H9 (cell line): ENCODE measurements at regions not wholly inside any gene's neighbourhood (a gene's known extent, or its start where the extent isn't known, plus 50 kb on each side); places are given as distances from the start of the nearest gene placed in this dataset.

Experiments
- DNase-seq: peaks from one replicate; pipeline ENCODE4 v3.0.0-alpha.2; 2017
- H2AFZ ChIP-seq: one replicate; pipeline ENCODE4 v1.6.1; 2013; ENCODE audit warnings: mild to moderate bottlenecking, low read length, control low read depth, moderate library complexity
- H2AK5ac ChIP-seq: 2 replicates; pipeline ENCODE4 v1.6.1; 2013; ENCODE audit warnings: low read length, control low read depth, mixed read lengths; ENCODE audit not compliant: insufficient read length
- H2BK120ac ChIP-seq: one replicate; pipeline ENCODE4 v1.6.1; 2013; ENCODE audit warnings: low read depth, mild to moderate bottlenecking, low read length, control low read depth, inconsistent platforms; ENCODE audit not compliant: poor library complexity, severe bottlenecking
- H2BK12ac ChIP-seq: 2 replicates; pipeline ENCODE4 v1.6.1; 2013; ENCODE audit warnings: low read length, control low read depth, mixed read lengths, low read depth; ENCODE audit not compliant: insufficient read length
- H2BK15ac ChIP-seq: 2 replicates; pipeline ENCODE4 v1.6.1; 2013; ENCODE audit warnings: low read depth, low read length, control low read depth
- H2BK20ac ChIP-seq: one replicate; pipeline ENCODE4 v1.6.1; 2013; ENCODE audit warnings: low read depth, mild to moderate bottlenecking, low read length, control low read depth, inconsistent platforms; ENCODE audit not compliant: poor library complexity, severe bottlenecking
- H2BK5ac ChIP-seq: 2 replicates; pipeline ENCODE4 v1.6.1; 2013; ENCODE audit warnings: low read length, control low read depth, mixed read lengths; ENCODE audit not compliant: insufficient read length
- H3K14ac ChIP-seq: 2 replicates; pipeline ENCODE4 v1.6.1; 2013; ENCODE audit warnings: low read length, control low read depth; ENCODE audit not compliant: insufficient read depth
- H3K18ac ChIP-seq: 2 replicates; pipeline ENCODE4 v1.6.1; 2013; ENCODE audit warnings: low read depth, mild to moderate bottlenecking, mixed read lengths, low read length, control low read depth; ENCODE audit not compliant: insufficient read length
- H3K23ac ChIP-seq: 2 replicates; pipeline ENCODE4 v1.6.1; 2013; ENCODE audit warnings: low read length, control low read depth, mixed read lengths, low read depth; ENCODE audit not compliant: insufficient read length
- H3K23me2 ChIP-seq: 2 replicates; pipeline ENCODE4 v1.6.1; 2013; ENCODE audit warnings: low read depth, mild to moderate bottlenecking, mixed read lengths, low read length, control low read depth; ENCODE audit not compliant: insufficient read length, poor library complexity, severe bottlenecking
- H3K27ac ChIP-seq: 2 replicates; pipeline ENCODE4 v1.5.1; 2013; ENCODE audit warnings: low read length, control low read depth, mixed read lengths, low read depth; ENCODE audit not compliant: insufficient read length
- H3K27me3 ChIP-seq: 2 replicates; pipeline ENCODE4 v1.6.1; 2013; ENCODE audit warnings: low read length, control low read depth, inconsistent platforms; ENCODE audit not compliant: insufficient read depth
- H3K4ac ChIP-seq: 2 replicates; pipeline ENCODE4 v1.6.1; 2013; ENCODE audit warnings: low read depth, mild to moderate bottlenecking, control low read depth, inconsistent platforms, low read length, moderate library complexity
- H3K4me1 ChIP-seq: 2 replicates; pipeline ENCODE4 v1.6.1; 2013; ENCODE audit warnings: low read length, control low read depth, inconsistent platforms; ENCODE audit not compliant: insufficient read depth
- H3K4me2 ChIP-seq: 2 replicates; pipeline ENCODE4 v1.6.1; 2013; ENCODE audit warnings: low read length, control low read depth, mixed read lengths; ENCODE audit not compliant: insufficient read length, insufficient read depth
- H3K56ac ChIP-seq: 2 replicates; pipeline ENCODE4 v1.6.1; 2013; ENCODE audit warnings: low read depth, mild to moderate bottlenecking, mixed read lengths, low read length, control low read depth; ENCODE audit not compliant: insufficient read length
- H3K79me1 ChIP-seq: 2 replicates; pipeline ENCODE4 v1.6.1; 2013; ENCODE audit warnings: low read depth, mild to moderate bottlenecking, moderate library complexity, low read length, control low read depth, inconsistent platforms; ENCODE audit not compliant: insufficient read depth, poor library complexity, severe bottlenecking
- H3K79me2 ChIP-seq: 2 replicates; pipeline ENCODE4 v1.6.1; 2013; ENCODE audit warnings: low read length, control low read depth, inconsistent platforms; ENCODE audit not compliant: insufficient read depth
- H3K9ac ChIP-seq: 2 replicates; pipeline ENCODE4 v1.6.1; 2013; ENCODE audit warnings: low read length, control low read depth, mixed read lengths; ENCODE audit not compliant: insufficient read length; ENCODE audit errors: extremely low read depth
- H3K9me3 ChIP-seq: one replicate; pipeline ENCODE4 v1.6.1; 2013; ENCODE audit warnings: low read depth, low read length, inconsistent platforms; ENCODE audit not compliant: control insufficient read depth
- H3T11ph ChIP-seq: one replicate; pipeline ENCODE4 v1.6.1; 2013; ENCODE audit warnings: mild to moderate bottlenecking, low read length, control low read depth, inconsistent platforms
- H4K20me1 ChIP-seq: one replicate; pipeline ENCODE4 v1.6.1; 2013; ENCODE audit not compliant: control insufficient read depth, insufficient read length, insufficient read depth
- H4K5ac ChIP-seq: 2 replicates; pipeline ENCODE4 v1.6.1; 2013; ENCODE audit warnings: low read depth, mild to moderate bottlenecking, mixed read lengths, low read length, control low read depth; ENCODE audit not compliant: insufficient read length
- H4K8ac ChIP-seq: replicated peaks from 2 replicates; pipeline ENCODE4 v1.6.1; 2013; ENCODE audit warnings: low read length, control low read depth, mixed read lengths, low read depth; ENCODE audit not compliant: insufficient read length
- H4K91ac ChIP-seq: 2 replicates; pipeline ENCODE4 v1.6.1; 2013; ENCODE audit warnings: low read depth, mild to moderate bottlenecking, moderate library complexity, mixed read lengths, low read length, control low read depth; ENCODE audit not compliant: insufficient read length
- H3K27ac Mint-ChIP-seq, 3 experiments: 2 replicates in 2 of 3; 3 replicates in 1 of 3; pipeline ENCODE4 v1.8.0; 2020 to 2021; ENCODE audit warnings: mixed read lengths in 3 of 3, mild to moderate bottlenecking in 1 of 3, moderate library complexity in 1 of 3
- H3K27me3 Mint-ChIP-seq: 2 replicates; pipeline ENCODE4 v1.8.0; 2021; ENCODE audit warnings: low read depth, mild to moderate bottlenecking, moderate library complexity, mixed read lengths
- H3K36me3 Mint-ChIP-seq, 3 experiments: 2 replicates in 2 of 3; 3 replicates in 1 of 3; pipeline ENCODE4 v1.8.0; 2020 to 2021; ENCODE audit warnings: low read depth in 3 of 3, mixed read lengths in 3 of 3; ENCODE audit not compliant: insufficient read depth in 1 of 3
- H3K4me1 Mint-ChIP-seq, 2 experiments: 2 replicates each; pipeline ENCODE4 v1.8.0; 2020; ENCODE audit warnings: mixed read lengths in 2 of 2
- H3K4me3 Mint-ChIP-seq, 2 experiments: 2 replicates in 1 of 2; 3 replicates in 1 of 2; pipeline ENCODE4 v1.8.0; 2020 to 2021; ENCODE audit warnings: mild to moderate bottlenecking in 2 of 2, mixed read lengths in 2 of 2, moderate library complexity in 1 of 2
- H3K9me3 Mint-ChIP-seq, 2 experiments: 2 replicates in 1 of 2; 3 replicates in 1 of 2; pipeline ENCODE4 v1.8.0; 2020; ENCODE audit warnings: mild to moderate bottlenecking in 2 of 2, mixed read lengths in 2 of 2, moderate library complexity in 1 of 2
- WGBS: extraction: QIAGEN DNeasy Blood & Tissue Kit; methylation state at CpG from one replicate; pipeline ENCODE4 v1.1.7; 2013; ENCODE audit warnings: missing lambda C conversion rate, low lambda C conversion rate, mixed read lengths; ENCODE audit not compliant: insufficient read length; ENCODE audit errors: extremely low coverage; 5-methylcytosine and 5-hydroxymethylcytosine counted together
- TF ChIP-seq, protein P1 (sequence below): fragments of 200-600 bp; sonication (generic); conservative IDR thresholded peaks from 3 replicates; pipeline ENCODE4 v1.8.0; 2021; ENCODE audit warnings: antibody characterized with exemption, mild to moderate bottlenecking

DNA sequence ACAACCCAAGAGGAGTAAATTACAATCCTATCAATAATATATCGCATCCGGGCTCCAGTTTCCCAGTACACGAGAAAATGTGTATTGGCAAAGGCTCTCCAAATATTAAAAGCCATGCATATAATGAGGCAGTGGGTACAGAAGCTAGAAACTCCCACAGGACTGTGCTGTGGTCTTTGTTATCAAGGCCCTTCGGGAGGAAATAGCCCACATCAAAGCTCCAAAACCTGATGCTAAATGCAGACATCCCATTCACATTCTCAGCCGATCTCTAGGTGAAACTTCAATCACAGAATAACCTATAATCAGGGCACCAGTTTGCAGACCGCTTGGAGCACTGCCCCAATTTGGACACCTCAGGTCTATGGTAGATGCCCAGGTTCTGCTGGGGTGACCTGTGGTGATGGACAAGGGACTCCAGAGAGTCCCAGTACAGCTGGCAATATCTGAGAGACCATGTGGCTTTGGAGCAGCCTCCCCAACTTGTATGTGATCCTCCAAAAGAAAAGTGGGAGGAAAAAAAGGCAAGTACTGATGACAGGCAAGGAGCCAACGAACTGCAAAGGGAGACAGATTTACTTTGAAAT, 148.8 kb upstream of the CAMK1G start:
- no peaks in the 10 kb centered on the region for H3K79me1 ChIP-seq
- no peaks in the 10 kb centered on the region; the same call in 1 of the 2 replicates for H3K27me3 ChIP-seq
- no peak for DNase-seq
- no peak overlapping the region for H3K4ac ChIP-seq
- no peak overlapping the region for H2AFZ ChIP-seq
- H3K79me2 ChIP-seq: no peaks in the 10 kb centered on the region
- Mint-ChIP-seq H3K27ac (peak overlapping the region in 2 of 3 experiments; percentile 57 to 80; a peak in 4 of 7 replicates), H3K4me3 (no peak overlapping the region), H3K36me3 (peaks cover 2 to 21% (median 21%) of the 10 kb centered on the region in 3 experiments; a peak in 5 of 7 replicates), H3K9me3 (peaks cover under 1 to 3% of the 10 kb centered on the region in 2 experiments; a peak in 3 of 5 replicates), H3K27me3 (no peaks in the 10 kb centered on the region), H3K4me1 (peaks cover 60% of the 10 kb centered on the region in 2 experiments)
- no peak overlapping the region for H3K56ac ChIP-seq
- TF ChIP-seq, protein P1, sequence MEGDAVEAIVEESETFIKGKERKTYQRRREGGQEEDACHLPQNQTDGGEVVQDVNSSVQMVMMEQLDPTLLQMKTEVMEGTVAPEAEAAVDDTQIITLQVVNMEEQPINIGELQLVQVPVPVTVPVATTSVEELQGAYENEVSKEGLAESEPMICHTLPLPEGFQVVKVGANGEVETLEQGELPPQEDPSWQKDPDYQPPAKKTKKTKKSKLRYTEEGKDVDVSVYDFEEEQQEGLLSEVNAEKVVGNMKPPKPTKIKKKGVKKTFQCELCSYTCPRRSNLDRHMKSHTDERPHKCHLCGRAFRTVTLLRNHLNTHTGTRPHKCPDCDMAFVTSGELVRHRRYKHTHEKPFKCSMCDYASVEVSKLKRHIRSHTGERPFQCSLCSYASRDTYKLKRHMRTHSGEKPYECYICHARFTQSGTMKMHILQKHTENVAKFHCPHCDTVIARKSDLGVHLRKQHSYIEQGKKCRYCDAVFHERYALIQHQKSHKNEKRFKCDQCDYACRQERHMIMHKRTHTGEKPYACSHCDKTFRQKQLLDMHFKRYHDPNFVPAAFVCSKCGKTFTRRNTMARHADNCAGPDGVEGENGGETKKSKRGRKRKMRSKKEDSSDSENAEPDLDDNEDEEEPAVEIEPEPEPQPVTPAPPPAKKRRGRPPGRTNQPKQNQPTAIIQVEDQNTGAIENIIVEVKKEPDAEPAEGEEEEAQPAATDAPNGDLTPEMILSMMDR: no peak
- no peaks in the 10 kb centered on the region for H3K9me3 ChIP-seq
- no peak overlapping the region for H3K9ac ChIP-seq
- no CpG with 5 or more reads among the region's 7 CpGs for WGBS
- peaks cover 4% of the 10 kb centered on the region for H3K23me2 ChIP-seq
- H4K8ac ChIP-seq: no peak overlapping the region
- H2AK5ac ChIP-seq: no peak overlapping the region
- H4K20me1 ChIP-seq: no peaks in the 10 kb centered on the region
- H3K4me1 ChIP-seq: peaks cover 15% of the 10 kb centered on the region; the same call in 1 of the 2 replicates
- no peak overlapping the region for H2BK20ac ChIP-seq
- no peak overlapping the region for H2BK15ac ChIP-seq
- no peak overlapping the region for H3K27ac ChIP-seq
- no peak overlapping the region for H4K5ac ChIP-seq
- no peak overlapping the region for H2BK120ac ChIP-seq
- H4K91ac ChIP-seq: no peak overlapping the region
- H3K18ac ChIP-seq: no peak overlapping the region
- H3K4me2 ChIP-seq: no peak overlapping the region
- peak overlapping the region; percentile 19 for H3T11ph ChIP-seq
- H2BK12ac ChIP-seq: no peak overlapping the region
- H3K23ac ChIP-seq: no peak overlapping the region
- H3K14ac ChIP-seq: no peak overlapping the region
- no peak overlapping the region for H2BK5ac ChIP-seq
